Breast epithelium (tissue), 3 donors: ENCODE measurements at regions not wholly inside any gene's neighbourhood (a gene's known extent, or its start where the extent isn't known, plus 50 kb on each side); places are given as distances from the start of the nearest gene placed in this dataset.

Source experiments
- CTCF ChIP-seq, 3 donors: fragments of 450-650 bp; IDR thresholded peaks; one replicate each; pipeline ENCODE4 v1.5.1; 2016 to 2017; ENCODE audit warnings: antibody characterized with exemption in 3 of 3, mild to moderate bottlenecking in 3 of 3, moderate library complexity in 3 of 3
- POLR2A ChIP-seq: fragments of 450-650 bp; IDR thresholded peaks from one replicate; pipeline ENCODE4 v1.6.1; 2016; ENCODE audit warnings: antibody characterized with exemption, mild to moderate bottlenecking, moderate library complexity
- POLR2AphosphoS5 ChIP-seq, 3 donors: sonication (generic); formaldehyde crosslinking; IDR thresholded peaks; one replicate each; pipeline ENCODE4 v1.6.1; 2017; ENCODE audit warnings: antibody characterized with exemption in 3 of 3

- no peak for TF ChIP-seq CTCF (IDR thresholded peaks at IDR 0.05)
- TF ChIP-seq POLR2AphosphoS5 (IDR thresholded peaks at IDR 0.05): no peak
- TF ChIP-seq POLR2A: no peak
Observed at GRCh38 chr17:31788571-31788946, 70.5 kb downstream of the COPRS start.
